Gastrocnemius medialis (tissue), 4 donors: ENCODE measurements at regions not wholly inside any gene's neighbourhood (a gene's known extent, or its start where the extent isn't known, plus 50 kb on each side); places are given as distances from the start of the nearest gene placed in this dataset.

Experiments
- ATAC-seq, 2 donors: fragments of 150-250 bp; one replicate each; pipeline ENCODE4 v1.9.1; 2016
- DNase-seq, 2 donors: peaks; one replicate each; pipeline ENCODE4 v3.0.0-alpha.2; 2019
- H3K27ac ChIP-seq, 4 donors: fragments of 200-600 bp; sonication (generic); 1 replicate in 1 of 4; 2 replicates in 3 of 4; pipeline ENCODE4 v1.5.1; 2016 to 2018; ENCODE audit warnings: mild to moderate bottlenecking in 2 of 4, moderate library complexity in 1 of 4
- H3K27me3 ChIP-seq, 3 donors: fragments of 200-600 bp; sonication (generic) in 2 of 3; 1 replicate in 1 of 3; 2 replicates in 2 of 3; pipeline versions ENCODE4 v1.5.1 to v1.6.0; 2016 to 2019; ENCODE audit warnings: mild to moderate bottlenecking in 1 of 3, moderate library complexity in 1 of 3
- H3K36me3 ChIP-seq, 2 donors: fragments of 200-600 bp; sonication (generic) in 1 of 2; one replicate each; pipeline ENCODE4 v1.5.1; 2017 to 2018
- H3K4me1 ChIP-seq, 2 donors: fragments of 200-600 bp; sonication (generic) in 1 of 2; one replicate each; pipeline ENCODE4 v1.5.1; 2016 to 2017; ENCODE audit warnings: mild to moderate bottlenecking in 2 of 2
- H3K4me3 ChIP-seq, 4 donors: fragments of 200-600 bp; sonication (generic) in 3 of 4; 1 replicate in 1 of 4; 2 replicates in 3 of 4; pipeline ENCODE4 v1.5.1; 2016 to 2019; ENCODE audit warnings: mild to moderate bottlenecking in 2 of 4
- H3K9me3 ChIP-seq, 3 donors: fragments of 200-600 bp; sonication (generic) in 2 of 3; 1 replicate in 1 of 3; 2 replicates in 2 of 3; pipeline ENCODE4 v1.5.1; 2016 to 2019
- POLR2A ChIP-seq, 2 donors: fragments of 450-650 bp; IDR thresholded peaks; one replicate each; pipeline ENCODE4 v1.6.1; 2017; ENCODE audit warnings: antibody characterized with exemption in 2 of 2, mild to moderate bottlenecking in 2 of 2, moderate library complexity in 2 of 2
- in situ Hi-C, 4 donors: fragments of 200-750 bp; cut with MboI; loops; one replicate each; pipeline versions ENCODE4 v1.15.0 to v1.8.0; 2017; ENCODE audit warnings: low sequenced_read_pairs in 4 of 4
- intact Hi-C: fragments of 100-400 bp; cut with DNase I; formaldehyde crosslinking; loops from one replicate; pipeline ENCODE4 v1.15.1; 2023; ENCODE audit warnings: low total_unique reads
- TF ChIP-seq, protein P1 (sequence below), 5 experiments: fragments of 450-650 bp in 3 of 5; fragments of 200-600 bp in 2 of 5; sonication (generic) in 2 of 5; IDR thresholded peaks in 4 of 5; conservative IDR thresholded peaks in 1 of 5; 1 replicate in 4 of 5; 2 replicates in 1 of 5; pipeline ENCODE4 v1.5.1; 2016 to 2019; ENCODE audit warnings: antibody characterized with exemption in 5 of 5, mild to moderate bottlenecking in 3 of 5, moderate library complexity in 3 of 5

DNA sequence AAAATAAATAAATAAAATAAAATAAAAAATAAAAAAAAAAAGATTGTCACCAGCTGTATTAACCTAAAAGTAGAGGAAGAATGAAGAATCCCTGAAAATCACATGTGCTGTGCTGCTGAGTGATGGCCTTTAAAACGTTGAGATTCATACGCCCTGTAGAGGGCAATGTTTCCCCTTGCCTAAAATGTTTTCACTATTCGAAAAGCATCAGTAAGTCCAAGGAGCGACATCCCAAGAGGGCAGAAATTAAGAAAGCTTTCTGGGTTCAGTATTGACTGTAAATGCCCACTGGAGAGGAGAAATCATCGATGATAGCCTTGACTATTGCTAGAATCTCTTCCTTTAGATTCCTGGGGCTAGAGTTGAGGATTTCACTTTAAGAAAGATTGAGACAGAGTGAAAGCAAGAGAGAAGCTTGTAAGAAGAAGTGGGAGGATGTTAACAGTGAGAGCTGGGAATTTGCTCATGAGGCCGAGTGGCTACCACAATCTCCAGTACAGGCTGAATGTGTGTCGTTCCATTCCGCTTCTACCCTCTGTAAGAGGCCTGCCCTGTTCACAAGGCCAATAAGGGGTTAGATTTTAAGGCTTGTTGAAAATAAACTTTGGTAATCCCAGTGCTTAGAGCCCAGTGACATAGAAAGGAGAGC, 170.8 kb upstream of the FAM20A start:
- no peaks in the 10 kb centered on the region for H3K36me3 ChIP-seq
- peaks cover 0 to 8% of the 10 kb centered on the region in 2 donors for H3K4me1 ChIP-seq
- peak overlapping the region in 3 of 4 donors; percentile 12 to 53 (median 38) for H3K27ac ChIP-seq
- TF ChIP-seq POLR2A (IDR thresholded peaks at IDR 0.05) = no peak
- TF ChIP-seq, protein P1, sequence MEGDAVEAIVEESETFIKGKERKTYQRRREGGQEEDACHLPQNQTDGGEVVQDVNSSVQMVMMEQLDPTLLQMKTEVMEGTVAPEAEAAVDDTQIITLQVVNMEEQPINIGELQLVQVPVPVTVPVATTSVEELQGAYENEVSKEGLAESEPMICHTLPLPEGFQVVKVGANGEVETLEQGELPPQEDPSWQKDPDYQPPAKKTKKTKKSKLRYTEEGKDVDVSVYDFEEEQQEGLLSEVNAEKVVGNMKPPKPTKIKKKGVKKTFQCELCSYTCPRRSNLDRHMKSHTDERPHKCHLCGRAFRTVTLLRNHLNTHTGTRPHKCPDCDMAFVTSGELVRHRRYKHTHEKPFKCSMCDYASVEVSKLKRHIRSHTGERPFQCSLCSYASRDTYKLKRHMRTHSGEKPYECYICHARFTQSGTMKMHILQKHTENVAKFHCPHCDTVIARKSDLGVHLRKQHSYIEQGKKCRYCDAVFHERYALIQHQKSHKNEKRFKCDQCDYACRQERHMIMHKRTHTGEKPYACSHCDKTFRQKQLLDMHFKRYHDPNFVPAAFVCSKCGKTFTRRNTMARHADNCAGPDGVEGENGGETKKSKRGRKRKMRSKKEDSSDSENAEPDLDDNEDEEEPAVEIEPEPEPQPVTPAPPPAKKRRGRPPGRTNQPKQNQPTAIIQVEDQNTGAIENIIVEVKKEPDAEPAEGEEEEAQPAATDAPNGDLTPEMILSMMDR (IDR thresholded peaks at IDR 0.05 in 4 of 5, conservative IDR thresholded peaks at IDR 0.05 in 1 of 5) = peak; percentile 22 to 55 (median 34)
- in situ Hi-C loops (loop anchor here (10.0 to 25.0 kb wide), 7 partner anchors 193 to 585 kb away; partner anchors contain the start of gene ABCA9 (in 1 of the 4)), intact Hi-C loops (loop anchor here (5.0 to 10.0 kb wide), 3 partner anchors 73 to 465 kb away; partner anchors contain the start of gene ABCA6)
- ATAC-seq (peak; percentile 60 to 73), DNase-seq (no peak)
- H3K9me3 ChIP-seq = no peaks in the 10 kb centered on the region
- H3K4me3 ChIP-seq = peak overlapping the region in 2 of 4 donors; percentile 15 to 28
- no peaks in the 10 kb centered on the region for H3K27me3 ChIP-seq

DNA sequence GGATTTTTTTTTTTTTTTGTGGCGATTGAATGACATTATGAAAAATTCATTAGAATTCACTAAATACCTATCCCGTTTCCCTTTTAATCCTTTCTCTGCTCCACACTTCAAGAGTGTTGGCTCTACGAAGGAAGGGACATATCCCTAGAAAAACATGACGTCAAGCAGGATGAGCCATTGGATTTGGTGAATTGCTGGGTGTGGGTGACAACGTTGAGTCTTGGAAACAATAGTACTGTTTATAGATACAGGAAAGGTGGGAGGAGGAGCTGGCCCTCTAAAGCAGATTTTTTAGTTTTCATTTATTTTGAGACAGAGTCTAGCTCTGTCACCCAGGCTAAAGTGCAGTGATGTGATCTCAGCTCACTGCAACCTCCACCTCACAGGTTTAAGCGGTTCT, 167.6 kb upstream of the FAM20A start:
- intact Hi-C loops = no loop called here
- ATAC-seq = no peak
- in situ Hi-C loops = loop anchor here in 3 of 4 donors (25.0 kb wide), 3 partner anchors 232 to 582 kb away; no protein-coding TSS in a partner anchor

DNA sequence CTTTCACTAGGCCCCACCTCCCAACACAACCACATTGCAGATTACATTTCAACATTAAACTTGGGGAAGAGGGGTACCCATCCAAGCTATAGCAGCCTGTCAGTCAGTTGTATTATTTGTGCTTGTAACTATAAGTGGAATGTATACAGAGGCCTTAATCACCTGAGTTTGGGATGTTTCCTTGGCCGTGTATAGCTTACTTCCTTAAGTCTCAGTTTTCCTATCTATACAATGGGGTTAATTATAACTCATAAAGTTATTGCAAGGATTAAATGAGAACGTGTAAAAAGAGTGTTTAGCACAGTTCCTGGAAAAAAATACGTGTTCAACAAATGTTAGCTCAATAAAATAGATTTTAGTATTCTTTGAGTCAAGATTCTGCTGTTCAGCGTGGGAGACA, 165.5 kb upstream of the FAM20A start:
- DNase-seq = no peak
- H3K27me3 ChIP-seq = no peaks in the 10 kb centered on the region
- H3K9me3 ChIP-seq = no peaks in the 10 kb centered on the region
- H3K36me3 ChIP-seq = no peaks in the 10 kb centered on the region
- TF ChIP-seq, protein P1 (IDR thresholded peaks at IDR 0.05 in 4 of 5, conservative IDR thresholded peaks at IDR 0.05 in 1 of 5) = no peak
- no peak for TF ChIP-seq POLR2A (IDR thresholded peaks at IDR 0.05)
- H3K4me1 ChIP-seq = no peaks in the 10 kb centered on the region
- in situ Hi-C loops (loop anchor here in 3 of 4 donors (25.0 kb wide), 3 partner anchors 229 to 579 kb away; no protein-coding TSS in a partner anchor), intact Hi-C loops (no loop called here)
- ATAC-seq = no peak
- H3K27ac ChIP-seq = no peak overlapping the region
- no peak overlapping the region for H3K4me3 ChIP-seq

More for the DNA sequence above, 167.6 kb upstream of the FAM20A start:
- TF ChIP-seq POLR2A (IDR thresholded peaks at IDR 0.05) = no peak
- TF ChIP-seq, protein P1 (IDR thresholded peaks at IDR 0.05 in 4 of 5, conservative IDR thresholded peaks at IDR 0.05 in 1 of 5) = no peak
- Histone ChIP-seq H3K9me3 (no peaks in the 10 kb centered on the region), H3K4me1 (no peaks in the 10 kb centered on the region), H3K27me3 (no peaks in the 10 kb centered on the region), H3K27ac (no peak overlapping the region), H3K4me3 (no peak overlapping the region), H3K36me3 (no peaks in the 10 kb centered on the region)
- no peak for DNase-seq

DNA sequence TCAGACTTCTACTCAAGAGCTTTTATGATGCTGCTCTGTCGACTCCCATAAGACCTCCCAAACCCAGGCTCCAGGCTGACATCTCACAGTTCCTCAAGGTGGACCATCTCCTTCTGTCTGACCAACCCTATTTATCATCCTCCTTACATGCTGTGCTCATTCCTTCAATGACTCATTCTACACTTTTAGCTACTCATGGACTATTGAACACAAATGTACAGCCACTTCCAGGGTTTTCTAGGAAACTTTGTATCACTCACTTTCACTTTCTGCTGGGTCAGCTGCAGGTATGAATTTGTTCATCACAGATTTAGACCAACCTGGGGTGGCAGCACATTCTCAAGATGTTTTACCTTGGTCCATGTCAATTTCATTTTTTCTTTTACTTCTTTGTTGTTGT, 162.4 kb upstream of the FAM20A start:
- Histone ChIP-seq H3K27me3 (no peaks in the 10 kb centered on the region), H3K27ac (no peak overlapping the region), H3K4me3 (no peak overlapping the region), H3K36me3 (no peaks in the 10 kb centered on the region), H3K9me3 (no peaks in the 10 kb centered on the region), H3K4me1 (peaks cover 6 to 7% of the 10 kb centered on the region in 2 donors)
- intact Hi-C loops = loop anchor here (5.0 kb wide), 1 partner anchor 296 kb away; no protein-coding TSS in a partner anchor
- no peak for TF ChIP-seq POLR2A (IDR thresholded peaks at IDR 0.05)
- TF ChIP-seq, protein P1 (IDR thresholded peaks at IDR 0.05 in 4 of 5, conservative IDR thresholded peaks at IDR 0.05 in 1 of 5) = no peak
- in situ Hi-C loops = loop anchor here in 3 of 4 donors (25.0 kb wide), 3 partner anchors 226 to 576 kb away; no protein-coding TSS in a partner anchor
- ATAC-seq (no peak), DNase-seq (no peak)
